MM.1S (cell line): ENCODE measurements at regions not wholly inside any gene's neighbourhood (a gene's known extent, or its start where the extent isn't known, plus 50 kb on each side); places are given as distances from the start of the nearest gene placed in this dataset.

Experiments
- DNase-seq: peaks from one replicate; pipeline ENCODE4 v3.0.0-alpha.2; 2015
- H2AFZ ChIP-seq: fragments of 300-600 bp; sonication (generic); 2 replicates; pipeline ENCODE4 v1.6.0; 2016; ENCODE audit warnings: antibody characterized with exemption, low read length
- H3F3A ChIP-seq: fragments of 300-600 bp; sonication (generic); 2 replicates; pipeline ENCODE4 v1.6.1; 2016; ENCODE audit warnings: mild to moderate bottlenecking, antibody characterized with exemption, low read length, moderate library complexity, mixed read lengths; ENCODE audit not compliant: insufficient read depth
- H3K27ac ChIP-seq: fragments of 300-600 bp; sonication (generic); 2 replicates; pipeline ENCODE4 v1.5.1; 2016; ENCODE audit warnings: mild to moderate bottlenecking, low read length
- H3K27me3 ChIP-seq: fragments of 300-600 bp; sonication (generic); replicated peaks from 2 replicates; pipeline ENCODE4 v1.6.0; 2016; ENCODE audit warnings: low read length; ENCODE audit not compliant: insufficient read depth
- H3K36me3 ChIP-seq: fragments of 300-600 bp; sonication (generic); replicated peaks from 2 replicates; pipeline ENCODE4 v1.6.1; 2016; ENCODE audit warnings: mild to moderate bottlenecking, low read length, mixed read lengths; ENCODE audit not compliant: insufficient read depth
- H3K4me1 ChIP-seq: fragments of 300-600 bp; sonication (generic); 2 replicates; pipeline ENCODE4 v1.6.1; 2016; ENCODE audit warnings: low read length, mixed read lengths
- H3K4me2 ChIP-seq: fragments of 300-600 bp; sonication (generic); 2 replicates; pipeline ENCODE4 v1.6.0; 2016; ENCODE audit warnings: low read depth, low read length
- H3K4me3 ChIP-seq: fragments of 300-600 bp; sonication (generic); 2 replicates; pipeline ENCODE4 v1.5.1; 2016; ENCODE audit warnings: low read length, mixed read lengths
- H3K79me2 ChIP-seq: fragments of 300-600 bp; sonication (generic); 2 replicates; pipeline ENCODE4 v1.6.1; 2016; ENCODE audit warnings: mixed run types, low read length, mixed read lengths
- H3K9ac ChIP-seq: fragments of 300-600 bp; sonication (generic); 2 replicates; pipeline ENCODE4 v1.6.1; 2016; ENCODE audit warnings: low read length, mixed read lengths
- H3K9me2 ChIP-seq: fragments of 300-600 bp; sonication (generic); replicated peaks from 2 replicates; pipeline ENCODE4 v1.6.1; 2016; ENCODE audit warnings: mild to moderate bottlenecking, low read length, mixed read lengths; ENCODE audit not compliant: insufficient read depth
- H3K9me3 ChIP-seq: fragments of 300-600 bp; sonication (generic); replicated peaks from 2 replicates; pipeline ENCODE4 v1.6.1; 2016; ENCODE audit warnings: mild to moderate bottlenecking, low read length, mixed read lengths; ENCODE audit not compliant: insufficient read depth
- H4K20me1 ChIP-seq: fragments of 300-600 bp; sonication (generic); 2 replicates; pipeline ENCODE4 v1.6.1; 2016; ENCODE audit warnings: mild to moderate bottlenecking, low read length, moderate library complexity, mixed read lengths; ENCODE audit not compliant: insufficient read depth
- CTCF ChIP-seq: fragments of 300-600 bp; sonication (generic); IDR thresholded peaks from 2 replicates; pipeline ENCODE4 v1.5.1; 2016; ENCODE audit warnings: antibody characterized with exemption, low read length, mixed read lengths
- EZH2 ChIP-seq: fragments of 300-600 bp; sonication (generic); optimal IDR thresholded peaks from 2 replicates; pipeline ENCODE3; 2017; ENCODE audit warnings: low read depth, mild to moderate bottlenecking, antibody characterized with exemption, low read length, mixed read lengths
- EZH2phosphoT487 ChIP-seq: fragments of 300-600 bp; sonication (generic); IDR thresholded peaks from 2 replicates; pipeline ENCODE4 v1.6.1; 2018; ENCODE audit warnings: antibody characterized with exemption, low read length

DNA sequence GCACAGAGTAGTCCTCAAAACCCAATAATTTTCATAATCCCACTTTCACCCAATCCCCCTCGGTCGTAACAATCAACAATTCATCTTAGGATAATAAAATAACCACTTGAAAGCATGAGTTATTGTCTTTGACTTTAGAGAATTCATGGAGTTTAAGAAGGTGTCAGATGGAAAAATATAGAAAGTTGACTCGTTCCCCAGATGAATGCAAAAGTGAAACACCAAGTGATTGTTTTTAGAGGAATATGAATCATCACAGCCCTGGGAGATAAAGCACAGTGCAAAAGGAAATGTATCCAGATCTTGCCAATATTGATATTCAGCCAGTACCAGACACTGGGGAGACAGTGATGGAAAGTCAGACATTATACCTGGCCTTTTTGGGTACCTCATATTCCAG lies 860.5 kb downstream of the DHX35 start:
- Histone ChIP-seq H3K9ac (no peak overlapping the region), H4K20me1 (no peaks in the 10 kb centered on the region), H2AFZ (no peak overlapping the region), H3K36me3 (no peaks in the 10 kb centered on the region), H3K4me3 (no peak overlapping the region), H3K27me3 (no peaks in the 10 kb centered on the region), H3K79me2 (no peaks in the 10 kb centered on the region), H3K4me2 (no peak overlapping the region), H3K9me3 (no peaks in the 10 kb centered on the region), H3K4me1 (no peaks in the 10 kb centered on the region), H3K9me2 (no peaks in the 10 kb centered on the region), H3F3A (no peaks in the 10 kb centered on the region), H3K27ac (no peak overlapping the region)
- no peak for TF ChIP-seq CTCF
- no peak for TF ChIP-seq EZH2
- TF ChIP-seq EZH2phosphoT487: no peak
- DNase-seq: no peak

DNA sequence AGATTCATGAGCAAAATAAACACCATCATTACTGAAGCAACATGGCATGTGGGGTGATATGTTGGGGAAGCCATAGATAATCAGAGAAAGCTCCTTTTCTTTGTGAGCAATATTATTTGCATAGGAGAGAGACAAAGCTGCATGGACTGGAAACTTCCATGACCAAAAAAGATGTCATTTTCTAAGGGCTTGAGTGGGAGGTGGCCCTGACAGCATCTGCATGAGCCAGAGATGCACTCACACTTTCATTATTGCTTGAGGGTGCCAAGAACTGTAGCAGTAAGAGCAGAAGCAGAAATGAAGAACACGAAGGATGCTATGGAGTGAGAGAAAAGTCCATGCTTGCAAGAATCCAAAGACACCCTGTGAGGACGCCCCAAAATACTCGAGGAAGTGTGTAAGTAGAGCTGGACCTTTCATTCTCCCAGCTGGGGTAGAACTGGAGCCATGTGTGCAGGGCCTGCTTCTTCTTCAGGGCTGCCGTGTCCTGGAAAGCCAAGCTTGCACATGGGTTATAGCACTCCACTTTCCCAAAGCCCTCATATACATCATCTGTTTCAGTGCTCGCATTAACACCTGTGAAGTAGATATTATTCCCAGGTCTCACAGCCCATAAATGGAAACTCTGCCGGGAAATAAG lies 851.2 kb downstream of the DHX35 start:
- no peak overlapping the region for H3K4me3 ChIP-seq
- no peak for DNase-seq
- H3K79me2 ChIP-seq: no peaks in the 10 kb centered on the region
- no peaks in the 10 kb centered on the region for H3K9me2 ChIP-seq
- H3K9ac ChIP-seq: no peak overlapping the region
- H3K9me3 ChIP-seq: no peaks in the 10 kb centered on the region
- no peak overlapping the region for H3K27ac ChIP-seq
- H4K20me1 ChIP-seq: no peaks in the 10 kb centered on the region
- no peak overlapping the region for H2AFZ ChIP-seq
- no peaks in the 10 kb centered on the region for H3F3A ChIP-seq
- no peak for TF ChIP-seq EZH2
- TF ChIP-seq EZH2phosphoT487: no peak
- TF ChIP-seq CTCF: no peak
- H3K36me3 ChIP-seq: no peaks in the 10 kb centered on the region
- no peaks in the 10 kb centered on the region for H3K27me3 ChIP-seq
- H3K4me2 ChIP-seq: no peak overlapping the region
- H3K4me1 ChIP-seq: no peaks in the 10 kb centered on the region

- Histone ChIP-seq H4K20me1 (no peaks in the 10 kb centered on the region), H3K9me3 (no peaks in the 10 kb centered on the region), H3K4me3 (no peak overlapping the region), H3F3A (no peaks in the 10 kb centered on the region), H3K4me2 (no peak overlapping the region), H3K27ac (no peak overlapping the region), H3K27me3 (no peaks in the 10 kb centered on the region), H3K9me2 (no peaks in the 10 kb centered on the region), H3K79me2 (no peaks in the 10 kb centered on the region), H2AFZ (no peak overlapping the region), H3K36me3 (no peaks in the 10 kb centered on the region), H3K4me1 (no peaks in the 10 kb centered on the region), H3K9ac (no peak overlapping the region)
- TF ChIP-seq EZH2: no peak
- no peak for TF ChIP-seq CTCF
- no peak for TF ChIP-seq EZH2phosphoT487
- DNase-seq: no peak
Measured at GRCh38 chr20:39812116-39812515, 850.0 kb downstream of the DHX35 start.
